K562 (cell line): ENCODE measurements at regions not wholly inside any gene's neighbourhood (a gene's known extent, or its start where the extent isn't known, plus 50 kb on each side); places are given as distances from the start of the nearest gene placed in this dataset.

ENCODE experiments used
- ATAC-seq: fragments of 200-7000 bp; cut with Tn5 transposase; 3 replicates; pipeline ENCODE4 v1.9.1; 2020; ENCODE audit warnings: moderate library complexity
- BruUV-seq: library from RNA; stranded (reverse); fragments of 400-500 nt; replicated peaks from 2 replicates; lab custom pipeline; 2021; lab: Mats Ljungman, UMichigan
- CTCF ChIA-PET: fragments of 300-600 bp; formaldehyde crosslinking; extraction: SDS; loops from one replicate; lab custom pipeline; 2021; ENCODE audit warnings: low intra/inter-chr PET ratio; lab: Yijun Ruan, JAX
- POLR2A ChIA-PET: fragments of 300-600, 350-650 bp; sonication (Branson Sonifier 250); formaldehyde crosslinking; extraction: SDS; loops from one replicate; lab custom pipeline; 2021; ENCODE audit warnings: antibody characterized with exemption, inconsistent platforms; lab: Yijun Ruan, JAX
- DNase-seq, 4 experiments: peaks; one replicate each; pipeline versions ENCODE4 v3.0.0 to v3.0.0-alpha.2; 2011 to 2018; ENCODE audit warnings: low spot score in 3 of 4, mixed read lengths in 3 of 4; ENCODE audit errors: extremely low read depth in 1 of 4
- FAIRE-seq: peaks from 2 replicates; lab custom pipeline; 2011; peaks lifted over from hg19 to GRCh38; lab: Jason Lieb, UNC
- H2AFZ ChIP-seq: 2 replicates; pipeline ENCODE4 v1.6.0; 2011; ENCODE audit warnings: low read depth, low read length, control low read depth, inconsistent platforms
- H3K27ac ChIP-seq: fragments of 200-600 bp; 3 replicates; pipeline ENCODE4 v1.8.0; 2011; ENCODE audit warnings: low read depth, mild to moderate bottlenecking, control low read depth, inconsistent platforms, low read length, moderate library complexity, mixed read lengths; ENCODE audit errors: extremely low read depth
- H3K27me3 ChIP-seq, 2 experiments: fragments of 300-600 bp in 1 of 2; 2 replicates in 1 of 2; 3 replicates in 1 of 2; pipeline versions ENCODE4 v1.6.0 to v1.8.0; 2011; ENCODE audit warnings: inconsistent platforms in 2 of 2, low read length in 2 of 2, mild to moderate bottlenecking in 1 of 2, mixed read lengths in 1 of 2, moderate library complexity in 1 of 2; ENCODE audit not compliant: control insufficient read depth in 2 of 2, insufficient read depth in 2 of 2
- H3K36me3 ChIP-seq: fragments of 300-600 bp; 3 replicates; pipeline ENCODE4 v1.8.0; 2011; ENCODE audit warnings: mild to moderate bottlenecking, low read length, inconsistent platforms; ENCODE audit not compliant: control insufficient read depth, insufficient read depth
- H3K4me1 ChIP-seq, 2 experiments: fragments of 200-600 bp in 1 of 2; replicated peaks in 1 of 2; 2 replicates in 1 of 2; 3 replicates in 1 of 2; pipeline versions ENCODE4 v1.5.1 to v1.8.0; 2011; ENCODE audit warnings: inconsistent platforms in 2 of 2, low read length in 2 of 2, mild to moderate bottlenecking in 1 of 2, mixed read lengths in 1 of 2, moderate library complexity in 1 of 2; ENCODE audit not compliant: control insufficient read depth in 2 of 2, insufficient read depth in 2 of 2
- H3K4me2 ChIP-seq: 2 replicates; pipeline ENCODE4 v1.6.1; 2011; ENCODE audit warnings: low read length, control low read depth, inconsistent platforms, mixed read lengths; ENCODE audit not compliant: insufficient read depth
- H3K4me3 ChIP-seq: fragments of 200-600 bp; sonication (generic), shearing (Covaris generic); 2 replicates; pipeline ENCODE4 v1.5.1; 2016; ENCODE audit warnings: control low read depth, inconsistent platforms
- H3K79me2 ChIP-seq: fragments of 200-600 bp; 3 replicates; pipeline ENCODE4 v1.8.0; 2011; ENCODE audit warnings: low read length, inconsistent platforms; ENCODE audit not compliant: control insufficient read depth, insufficient read depth
- H3K9ac ChIP-seq, 2 experiments: 2 replicates each; pipeline versions ENCODE4 v1.6.0 to v1.6.1; 2011; ENCODE audit warnings: low read depth in 2 of 2, low read length in 2 of 2, control low read depth in 1 of 2, inconsistent platforms in 1 of 2, mild to moderate bottlenecking in 1 of 2, mixed read lengths in 1 of 2; ENCODE audit not compliant: insufficient read depth in 1 of 2
- H3K9me1 ChIP-seq: one replicate; pipeline ENCODE4 v1.6.0; 2011; ENCODE audit warnings: inconsistent platforms, mild to moderate bottlenecking, low read length, moderate library complexity; ENCODE audit not compliant: control insufficient read depth, insufficient read depth
- H3K9me3 ChIP-seq: replicated peaks from 2 replicates; pipeline ENCODE4 v1.5.1; 2011; ENCODE audit warnings: low read depth, low read length, inconsistent platforms; ENCODE audit not compliant: control insufficient read depth, insufficient read depth
- H4K20me1 ChIP-seq: replicated peaks from 2 replicates; pipeline ENCODE4 v1.6.1; 2011; ENCODE audit warnings: low read length, inconsistent platforms, mixed read lengths; ENCODE audit not compliant: control insufficient read depth, insufficient read depth
- KDM4B ChIP-seq, 2 experiments: fragments of 450-650 bp in 1 of 2; sonication (generic) in 1 of 2; IDR thresholded peaks; 2 replicates each; pipeline ENCODE4 v1.6.1; 2016 to 2017; ENCODE audit warnings: borderline replicate concordance in 2 of 2, antibody characterized with exemption in 1 of 2, low read depth in 1 of 2, mild to moderate bottlenecking in 1 of 2
- POLR3A ChIP-seq: IDR thresholded peaks from 2 replicates; pipeline ENCODE4 v1.6.1; 2011; ENCODE audit warnings: borderline replicate concordance, mild to moderate bottlenecking, moderate library complexity; ENCODE audit not compliant: insufficient read length, insufficient read depth; ENCODE audit errors: extremely low read depth
- RB1 ChIP-seq: fragments of 450-650 bp; IDR thresholded peaks from 2 replicates; pipeline ENCODE4 v1.6.1; 2017; ENCODE audit warnings: low read depth, mild to moderate bottlenecking
- TEAD4 ChIP-seq, 2 experiments: sonication (generic) in 1 of 2; formaldehyde crosslinking in 1 of 2; IDR thresholded peaks; 2 replicates each; pipeline versions ENCODE4 v1.6.1 to v1.8.0; 2012 to 2022; ENCODE audit warnings: borderline replicate concordance in 1 of 2, inconsistent platforms in 1 of 2, low read length in 1 of 2, mild to moderate bottlenecking in 1 of 2, missing genetic modification reagents in 1 of 2
- ZEB2 ChIP-seq: fragments of 450-650 bp; IDR thresholded peaks from 2 replicates; pipeline ENCODE4 v1.6.1; 2016
- WGBS: fragments of 100-300 bp; shearing (Covaris generic); methylation state at CpG from one replicate; pipeline ENCODE4 v1.1.6; 2016; ENCODE audit warnings: low coverage, mixed read lengths; ENCODE audit not compliant: insufficient coverage; ENCODE audit errors: missing lambda C conversion rate; 5-methylcytosine and 5-hydroxymethylcytosine counted together
- in situ Hi-C: fragments of 300-500 bp; cut with MboI; formaldehyde crosslinking; loops from 4 replicates; pipeline ENCODE4 v1.15.0; 2018; ENCODE audit warnings: inconsistent platforms, mixed read lengths
- intact Hi-C: fragments of 100-400 bp; cut with micrococcal nuclease; formaldehyde crosslinking; loops from 2 replicates; pipeline ENCODE4 v1.14.2; 2022
- TF ChIP-seq, protein P1 (sequence below): fragments of 450-650 bp; formaldehyde crosslinking; IDR thresholded peaks from 2 replicates; pipeline ENCODE4 v1.4.0; 2020; ENCODE audit warnings: mild to moderate bottlenecking, moderate library complexity
- TF ChIP-seq, protein P2 (sequence below): fragments of 450-650 bp; IDR thresholded peaks from 2 replicates; pipeline ENCODE4 v1.6.1; 2016; ENCODE audit warnings: mild to moderate bottlenecking, moderate library complexity
- TF ChIP-seq, protein P3 (sequence below): fragments of 450-650 bp; IDR thresholded peaks from 2 replicates; pipeline ENCODE4 v1.6.1; 2018; ENCODE audit warnings: mild to moderate bottlenecking, low read depth; ENCODE audit not compliant: partially characterized antibody

DNA sequence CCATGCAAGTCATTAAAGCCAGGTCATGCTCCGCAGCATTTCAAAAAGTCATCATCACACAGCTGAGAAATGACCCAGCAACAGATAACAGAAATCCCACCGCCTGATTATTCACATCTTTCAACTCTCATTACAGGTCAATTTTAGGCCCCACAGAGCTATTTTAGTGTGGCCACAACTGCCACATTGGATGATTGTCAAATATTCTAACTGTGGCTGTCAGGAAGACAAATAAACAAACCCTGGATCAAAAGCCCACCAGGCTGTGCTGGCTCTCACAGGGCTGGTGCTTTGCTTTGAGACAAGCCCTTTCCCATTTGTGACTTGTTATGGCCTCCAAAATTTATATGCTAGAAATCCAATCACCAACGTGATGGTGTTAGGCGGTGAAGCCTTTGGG is 117.6 kb upstream of the CDC14C start:
- FAIRE-seq (no peak), ATAC-seq (no peak), DNase-seq (no peak)
- Histone ChIP-seq H3K27ac (no peak overlapping the region), H3K9me3 (no peaks in the 10 kb centered on the region), H3K36me3 (no peaks in the 10 kb centered on the region), H3K27me3 (no peaks in the 10 kb centered on the region), H3K4me2 (no peak overlapping the region), H3K9me1 (no peaks in the 10 kb centered on the region), H3K4me1 (no peaks in the 10 kb centered on the region), H3K79me2 (no peaks in the 10 kb centered on the region), H3K4me3 (no peak overlapping the region), H2AFZ (no peak overlapping the region), H3K9ac (no peak overlapping the region), H4K20me1 (no peaks in the 10 kb centered on the region)
- in situ Hi-C loops: no loop called here
- ChIA-PET POLR2A (interaction anchor here (0.7 kb wide), 1 partner anchor 530 kb away, joined by 3 read pairs; no protein-coding TSS in a partner anchor), CTCF (no interaction called here)
- no TSS peak for BruUV-seq
- WGBS: 1% methylated on average over 4 of the region's 4 CpGs
- intact Hi-C loops: no loop called here
- TF ChIP-seq POLR3A (no peak), RB1 (no peak), KDM4B (IDR thresholded peaks at IDR 0.05; ENCODE audit: borderline replicate concordance in 2 of 2, low read depth in 1 of 2) (no peak), TEAD4 (IDR thresholded peaks at IDR 0.05; ENCODE audit: low read length) (no peak), TEAD4 (CRISPR knock-in tag; IDR thresholded peaks at IDR 0.05; ENCODE audit: borderline replicate concordance) (no peak), ZEB2 (no peak)
- TF ChIP-seq, protein P1, sequence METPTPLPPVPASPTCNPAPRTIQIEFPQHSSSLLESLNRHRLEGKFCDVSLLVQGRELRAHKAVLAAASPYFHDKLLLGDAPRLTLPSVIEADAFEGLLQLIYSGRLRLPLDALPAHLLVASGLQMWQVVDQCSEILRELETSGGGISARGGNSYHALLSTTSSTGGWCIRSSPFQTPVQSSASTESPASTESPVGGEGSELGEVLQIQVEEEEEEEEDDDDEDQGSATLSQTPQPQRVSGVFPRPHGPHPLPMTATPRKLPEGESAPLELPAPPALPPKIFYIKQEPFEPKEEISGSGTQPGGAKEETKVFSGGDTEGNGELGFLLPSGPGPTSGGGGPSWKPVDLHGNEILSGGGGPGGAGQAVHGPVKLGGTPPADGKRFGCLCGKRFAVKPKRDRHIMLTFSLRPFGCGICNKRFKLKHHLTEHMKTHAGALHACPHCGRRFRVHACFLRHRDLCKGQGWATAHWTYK (CRISPR knock-in tag): no peak
- TF ChIP-seq, protein P2, sequence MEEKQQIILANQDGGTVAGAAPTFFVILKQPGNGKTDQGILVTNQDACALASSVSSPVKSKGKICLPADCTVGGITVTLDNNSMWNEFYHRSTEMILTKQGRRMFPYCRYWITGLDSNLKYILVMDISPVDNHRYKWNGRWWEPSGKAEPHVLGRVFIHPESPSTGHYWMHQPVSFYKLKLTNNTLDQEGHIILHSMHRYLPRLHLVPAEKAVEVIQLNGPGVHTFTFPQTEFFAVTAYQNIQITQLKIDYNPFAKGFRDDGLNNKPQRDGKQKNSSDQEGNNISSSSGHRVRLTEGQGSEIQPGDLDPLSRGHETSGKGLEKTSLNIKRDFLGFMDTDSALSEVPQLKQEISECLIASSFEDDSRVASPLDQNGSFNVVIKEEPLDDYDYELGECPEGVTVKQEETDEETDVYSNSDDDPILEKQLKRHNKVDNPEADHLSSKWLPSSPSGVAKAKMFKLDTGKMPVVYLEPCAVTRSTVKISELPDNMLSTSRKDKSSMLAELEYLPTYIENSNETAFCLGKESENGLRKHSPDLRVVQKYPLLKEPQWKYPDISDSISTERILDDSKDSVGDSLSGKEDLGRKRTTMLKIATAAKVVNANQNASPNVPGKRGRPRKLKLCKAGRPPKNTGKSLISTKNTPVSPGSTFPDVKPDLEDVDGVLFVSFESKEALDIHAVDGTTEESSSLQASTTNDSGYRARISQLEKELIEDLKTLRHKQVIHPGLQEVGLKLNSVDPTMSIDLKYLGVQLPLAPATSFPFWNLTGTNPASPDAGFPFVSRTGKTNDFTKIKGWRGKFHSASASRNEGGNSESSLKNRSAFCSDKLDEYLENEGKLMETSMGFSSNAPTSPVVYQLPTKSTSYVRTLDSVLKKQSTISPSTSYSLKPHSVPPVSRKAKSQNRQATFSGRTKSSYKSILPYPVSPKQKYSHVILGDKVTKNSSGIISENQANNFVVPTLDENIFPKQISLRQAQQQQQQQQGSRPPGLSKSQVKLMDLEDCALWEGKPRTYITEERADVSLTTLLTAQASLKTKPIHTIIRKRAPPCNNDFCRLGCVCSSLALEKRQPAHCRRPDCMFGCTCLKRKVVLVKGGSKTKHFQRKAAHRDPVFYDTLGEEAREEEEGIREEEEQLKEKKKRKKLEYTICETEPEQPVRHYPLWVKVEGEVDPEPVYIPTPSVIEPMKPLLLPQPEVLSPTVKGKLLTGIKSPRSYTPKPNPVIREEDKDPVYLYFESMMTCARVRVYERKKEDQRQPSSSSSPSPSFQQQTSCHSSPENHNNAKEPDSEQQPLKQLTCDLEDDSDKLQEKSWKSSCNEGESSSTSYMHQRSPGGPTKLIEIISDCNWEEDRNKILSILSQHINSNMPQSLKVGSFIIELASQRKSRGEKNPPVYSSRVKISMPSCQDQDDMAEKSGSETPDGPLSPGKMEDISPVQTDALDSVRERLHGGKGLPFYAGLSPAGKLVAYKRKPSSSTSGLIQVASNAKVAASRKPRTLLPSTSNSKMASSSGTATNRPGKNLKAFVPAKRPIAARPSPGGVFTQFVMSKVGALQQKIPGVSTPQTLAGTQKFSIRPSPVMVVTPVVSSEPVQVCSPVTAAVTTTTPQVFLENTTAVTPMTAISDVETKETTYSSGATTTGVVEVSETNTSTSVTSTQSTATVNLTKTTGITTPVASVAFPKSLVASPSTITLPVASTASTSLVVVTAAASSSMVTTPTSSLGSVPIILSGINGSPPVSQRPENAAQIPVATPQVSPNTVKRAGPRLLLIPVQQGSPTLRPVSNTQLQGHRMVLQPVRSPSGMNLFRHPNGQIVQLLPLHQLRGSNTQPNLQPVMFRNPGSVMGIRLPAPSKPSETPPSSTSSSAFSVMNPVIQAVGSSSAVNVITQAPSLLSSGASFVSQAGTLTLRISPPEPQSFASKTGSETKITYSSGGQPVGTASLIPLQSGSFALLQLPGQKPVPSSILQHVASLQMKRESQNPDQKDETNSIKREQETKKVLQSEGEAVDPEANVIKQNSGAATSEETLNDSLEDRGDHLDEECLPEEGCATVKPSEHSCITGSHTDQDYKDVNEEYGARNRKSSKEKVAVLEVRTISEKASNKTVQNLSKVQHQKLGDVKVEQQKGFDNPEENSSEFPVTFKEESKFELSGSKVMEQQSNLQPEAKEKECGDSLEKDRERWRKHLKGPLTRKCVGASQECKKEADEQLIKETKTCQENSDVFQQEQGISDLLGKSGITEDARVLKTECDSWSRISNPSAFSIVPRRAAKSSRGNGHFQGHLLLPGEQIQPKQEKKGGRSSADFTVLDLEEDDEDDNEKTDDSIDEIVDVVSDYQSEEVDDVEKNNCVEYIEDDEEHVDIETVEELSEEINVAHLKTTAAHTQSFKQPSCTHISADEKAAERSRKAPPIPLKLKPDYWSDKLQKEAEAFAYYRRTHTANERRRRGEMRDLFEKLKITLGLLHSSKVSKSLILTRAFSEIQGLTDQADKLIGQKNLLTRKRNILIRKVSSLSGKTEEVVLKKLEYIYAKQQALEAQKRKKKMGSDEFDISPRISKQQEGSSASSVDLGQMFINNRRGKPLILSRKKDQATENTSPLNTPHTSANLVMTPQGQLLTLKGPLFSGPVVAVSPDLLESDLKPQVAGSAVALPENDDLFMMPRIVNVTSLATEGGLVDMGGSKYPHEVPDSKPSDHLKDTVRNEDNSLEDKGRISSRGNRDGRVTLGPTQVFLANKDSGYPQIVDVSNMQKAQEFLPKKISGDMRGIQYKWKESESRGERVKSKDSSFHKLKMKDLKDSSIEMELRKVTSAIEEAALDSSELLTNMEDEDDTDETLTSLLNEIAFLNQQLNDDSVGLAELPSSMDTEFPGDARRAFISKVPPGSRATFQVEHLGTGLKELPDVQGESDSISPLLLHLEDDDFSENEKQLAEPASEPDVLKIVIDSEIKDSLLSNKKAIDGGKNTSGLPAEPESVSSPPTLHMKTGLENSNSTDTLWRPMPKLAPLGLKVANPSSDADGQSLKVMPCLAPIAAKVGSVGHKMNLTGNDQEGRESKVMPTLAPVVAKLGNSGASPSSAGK: no peak
- TF ChIP-seq, protein P3, sequence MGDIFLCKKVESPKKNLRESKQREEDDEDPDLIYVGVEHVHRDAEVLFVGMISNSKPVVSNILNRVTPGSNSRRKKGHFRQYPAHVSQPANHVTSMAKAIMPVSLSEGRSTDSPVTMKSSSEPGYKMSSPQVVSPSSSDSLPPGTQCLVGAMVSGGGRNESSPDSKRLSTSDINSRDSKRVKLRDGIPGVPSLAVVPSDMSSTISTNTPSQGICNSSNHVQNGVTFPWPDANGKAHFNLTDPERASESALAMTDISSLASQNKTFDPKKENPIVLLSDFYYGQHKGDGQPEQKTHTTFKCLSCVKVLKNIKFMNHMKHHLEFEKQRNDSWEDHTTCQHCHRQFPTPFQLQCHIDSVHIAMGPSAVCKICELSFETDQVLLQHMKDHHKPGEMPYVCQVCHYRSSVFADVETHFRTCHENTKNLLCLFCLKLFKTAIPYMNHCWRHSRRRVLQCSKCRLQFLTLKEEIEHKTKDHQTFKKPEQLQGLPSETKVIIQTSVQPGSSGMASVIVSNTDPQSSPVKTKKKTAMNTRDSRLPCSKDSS: no peak
